Transverse colon (tissue), 4 donors: ENCODE measurements at regions not wholly inside any gene's neighbourhood (a gene's known extent, or its start where the extent isn't known, plus 50 kb on each side); places are given as distances from the start of the nearest gene placed in this dataset.

Source experiments
- CTCF ChIP-seq, 5 experiments: fragments of 200-600 bp in 3 of 5; fragments of 450-650 bp in 2 of 5; sonication (generic) in 3 of 5; IDR thresholded peaks; 1 replicate in 2 of 5; 2 replicates in 3 of 5; pipeline ENCODE4 v1.5.1; 2016 to 2017; ENCODE audit warnings: antibody characterized with exemption in 5 of 5, inconsistent platforms in 3 of 5, mild to moderate bottlenecking in 2 of 5, moderate library complexity in 1 of 5
- POLR2A ChIP-seq: fragments of 450-650 bp; IDR thresholded peaks from one replicate; pipeline ENCODE4 v1.6.1; 2016; ENCODE audit warnings: antibody characterized with exemption, mild to moderate bottlenecking, moderate library complexity
- POLR2AphosphoS5 ChIP-seq, 3 donors: sonication (generic); formaldehyde crosslinking; IDR thresholded peaks; one replicate each; pipeline ENCODE4 v1.6.1; 2016; ENCODE audit warnings: antibody characterized with exemption in 3 of 3

- TF ChIP-seq CTCF (IDR thresholded peaks at IDR 0.05) (no peak), POLR2AphosphoS5 (IDR thresholded peaks at IDR 0.05) (no peak), POLR2A (no peak)
These were observed 2711.5 kb downstream of the ARAP2 start for GRCh38 chr4:33532821-33533220.
